ENCODE measurements at regions not wholly inside any gene's neighbourhood (a gene's known extent, or its start where the extent isn't known, plus 50 kb on each side); places are given as distances from the start of the nearest gene placed in this dataset.
A peak's percentile ranks its signal among the peaks of the same experiment; 100 is the strongest.

- no peak for TF ChIP-seq POLR2A (IDR thresholded peaks at IDR 0.05)
- no peak for TF ChIP-seq CTCF (IDR thresholded peaks at IDR 0.05)
- H3K9me3 ChIP-seq = no peaks in the 10 kb centered on the region
- no peaks in the 10 kb centered on the region for H3K36me3 ChIP-seq
- no peak overlapping the region for H3K27ac ChIP-seq
- 85 to 94% methylated on average over 2 of the region's 2 CpGs for WGBS, 2 donors
- H3K27me3 ChIP-seq = no peaks in the 10 kb centered on the region
- intact Hi-C loops (cut with DNase I) = no loop called here
- H3K4me1 ChIP-seq = no peaks in the 10 kb centered on the region
- no peak overlapping the region for H3K4me3 ChIP-seq (replicated peaks in 1 of 3)
- no peak for DNase-seq
Observed at GRCh38 chr5:159414021-159414420, 83.7 kb upstream of the IL12B start.

GRCh38 chr5:159415301-159415937 lies 85.1 kb upstream of the IL12B start:
- Histone ChIP-seq H3K9me3 (no peaks in the 10 kb centered on the region), H3K27me3 (no peaks in the 10 kb centered on the region), H3K4me3 (replicated peaks in 1 of 3) (no peak overlapping the region), H3K4me1 (no peaks in the 10 kb centered on the region), H3K36me3 (no peaks in the 10 kb centered on the region), H3K27ac (no peak overlapping the region)
- intact Hi-C loops (cut with DNase I) = no loop called here
- no peak for DNase-seq
- 76% methylated on average over 11 of the region's 11 CpGs for WGBS, 2 donors
- no peak for TF ChIP-seq POLR2A (IDR thresholded peaks at IDR 0.05)
- no peak for TF ChIP-seq CTCF (IDR thresholded peaks at IDR 0.05)

- Histone ChIP-seq H3K4me3 (replicated peaks in 1 of 3) (no peak overlapping the region), H3K36me3 (no peaks in the 10 kb centered on the region), H3K9me3 (no peaks in the 10 kb centered on the region), H3K27ac (no peak overlapping the region), H3K27me3 (no peaks in the 10 kb centered on the region), H3K4me1 (no peaks in the 10 kb centered on the region)
- WGBS, 2 donors = 81 to 85% methylated on average over 6 of the region's 6 CpGs
- TF ChIP-seq POLR2A (IDR thresholded peaks at IDR 0.05) (no peak), CTCF (IDR thresholded peaks at IDR 0.05) (no peak)
- no peak for DNase-seq
- intact Hi-C loops (cut with DNase I) = no loop called here
Observed at GRCh38 chr5:159416438-159416837, 86.2 kb upstream of the IL12B start.

GRCh38 chr5:159417170-159417569 lies 86.9 kb upstream of the IL12B start:
- intact Hi-C loops (cut with DNase I) = no loop called here
- no peaks in the 10 kb centered on the region for H3K4me1 ChIP-seq
- 90 to 92% methylated on average over 4 of the region's 4 CpGs for WGBS, 2 donors
- DNase-seq = no peak
- H3K36me3 ChIP-seq = no peaks in the 10 kb centered on the region
- H3K27ac ChIP-seq = no peak overlapping the region
- no peaks in the 10 kb centered on the region for H3K27me3 ChIP-seq
- TF ChIP-seq CTCF (IDR thresholded peaks at IDR 0.05) (no peak), POLR2A (IDR thresholded peaks at IDR 0.05) (no peak)
- H3K4me3 ChIP-seq (replicated peaks in 1 of 3) = no peak overlapping the region
- no peaks in the 10 kb centered on the region for H3K9me3 ChIP-seq

GRCh38 chr5:159419576-159419975 lies 89.3 kb upstream of the IL12B start:
- H3K4me3 ChIP-seq (replicated peaks in 1 of 3) = no peak overlapping the region
- no peak overlapping the region for H3K27ac ChIP-seq
- H3K4me1 ChIP-seq = no peaks in the 10 kb centered on the region
- no peaks in the 10 kb centered on the region for H3K36me3 ChIP-seq
- DNase-seq = peak; percentile 15 to 16
- H3K9me3 ChIP-seq = no peaks in the 10 kb centered on the region
- TF ChIP-seq CTCF (IDR thresholded peaks at IDR 0.05) (no peak), POLR2A (IDR thresholded peaks at IDR 0.05) (no peak)
- WGBS, 2 donors = 51 to 62% methylated on average over 4 to 5 of the region's 5 CpGs
- H3K27me3 ChIP-seq = no peaks in the 10 kb centered on the region
- intact Hi-C loops (cut with DNase I) = no loop called here
